Stimulated activated naive CD4-positive, alpha-beta T cell (primary cell): ENCODE measurements at regions not wholly inside any gene's neighbourhood (a gene's known extent, or its start where the extent isn't known, plus 50 kb on each side); places are given as distances from the start of the nearest gene placed in this dataset.

Experiments used
- DNase-seq, 6 experiments: peaks; one replicate each; lab custom pipeline; 2025; lab: John Stamatoyannopoulos, UW

- DNase-seq = no peak
These were observed 55.1 kb downstream of the KIF4B start for GRCh38 chr5:155068616-155069100.

- DNase-seq = no peak
These were observed 56.4 kb downstream of the KIF4B start for GRCh38 chr5:155069961-155070360.

- no peak for DNase-seq
These were observed 57.2 kb downstream of the KIF4B start for GRCh38 chr5:155070781-155071180.

- DNase-seq = no peak
These were observed 62.8 kb downstream of the KIF4B start for GRCh38 chr5:155076379-155076778.

GRCh38 chr5:155079698-155080097 lies 66.1 kb downstream of the KIF4B start:
- no peak for DNase-seq

GRCh38 chr5:155080721-155081120 lies 67.2 kb downstream of the KIF4B start:
- no peak for DNase-seq

- no peak for DNase-seq
These were observed 68.1 kb downstream of the KIF4B start for GRCh38 chr5:155081618-155082017.

GRCh38 chr5:155082401-155082800 lies 68.8 kb downstream of the KIF4B start:
- DNase-seq = no peak

GRCh38 chr5:155085282-155085989 lies 71.9 kb downstream of the KIF4B start:
- no peak for DNase-seq

- DNase-seq = no peak
These were observed 73.5 kb downstream of the KIF4B start for GRCh38 chr5:155087036-155087435.

GRCh38 chr5:155088811-155089210 lies 75.3 kb downstream of the KIF4B start:
- no peak for DNase-seq

- no peak for DNase-seq
These were observed 76.1 kb downstream of the KIF4B start for GRCh38 chr5:155089643-155090042.

- DNase-seq = no peak
These were observed 77.6 kb downstream of the KIF4B start for GRCh38 chr5:155091063-155091648.

- no peak for DNase-seq
These were observed 78.5 kb downstream of the KIF4B start for GRCh38 chr5:155091768-155092717.

GRCh38 chr5:155094455-155094854 lies 80.9 kb downstream of the KIF4B start:
- DNase-seq = no peak

- DNase-seq = no peak
These were observed 84.4 kb downstream of the KIF4B start for GRCh38 chr5:155097995-155098394.

GRCh38 chr5:155098433-155098832 lies 84.9 kb downstream of the KIF4B start:
- no peak for DNase-seq

GRCh38 chr5:155101697-155102096 lies 88.1 kb downstream of the KIF4B start:
- DNase-seq = no peak

- no peak for DNase-seq
These were observed 89.6 kb downstream of the KIF4B start for GRCh38 chr5:155103146-155103545.

GRCh38 chr5:155104441-155104840 lies 90.9 kb downstream of the KIF4B start:
- DNase-seq = no peak

GRCh38 chr5:155106221-155106620 lies 92.7 kb downstream of the KIF4B start:
- no peak for DNase-seq

- DNase-seq = no peak
These were observed 100.3 kb downstream of the KIF4B start for GRCh38 chr5:155113888-155114287.

- no peak for DNase-seq
These were observed 101.1 kb downstream of the KIF4B start for GRCh38 chr5:155114655-155115054.
